GM12892 (cell line): ENCODE measurements at regions not wholly inside any gene's neighbourhood (a gene's known extent, or its start where the extent isn't known, plus 50 kb on each side); places are given as distances from the start of the nearest gene placed in this dataset.

Experiments
- POLR2A ChIP-seq: IDR thresholded peaks from 2 replicates; pipeline ENCODE4 v1.6.1; 2011; ENCODE audit warnings: low read depth, low read length, control low read depth
- POLR2AphosphoS5 ChIP-seq: IDR thresholded peaks from 2 replicates; pipeline ENCODE4 v1.6.1; 2011; ENCODE audit warnings: low read depth, low read length, control low read depth

DNA sequence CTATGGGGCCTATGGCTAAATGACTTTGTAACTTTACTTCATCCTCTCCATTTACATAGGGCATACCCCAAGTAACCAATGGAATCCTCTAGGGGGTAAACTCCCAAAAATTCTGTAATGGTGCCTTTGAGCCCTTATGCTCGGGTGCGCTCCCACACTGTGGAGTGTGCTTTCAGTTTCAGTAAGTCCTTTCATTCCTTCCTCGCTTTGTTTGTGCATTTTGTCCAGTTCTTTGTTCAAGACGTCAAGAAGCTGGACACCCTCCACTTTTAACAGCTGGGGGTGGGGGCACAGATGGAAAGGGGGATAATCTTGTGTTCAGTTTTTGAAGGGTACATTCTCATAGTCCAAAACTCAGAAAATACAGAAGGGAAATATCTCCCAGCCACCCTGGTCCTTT lies 84.4 kb upstream of the C2CD4B start:
- TF ChIP-seq POLR2AphosphoS5 (no peak), POLR2A (no peak)
